Lower leg skin (tissue), 3 donors: ENCODE measurements at regions not wholly inside any gene's neighbourhood (a gene's known extent, or its start where the extent isn't known, plus 50 kb on each side); places are given as distances from the start of the nearest gene placed in this dataset.

ENCODE experiments used
- CTCF ChIP-seq, 3 donors: fragments of 450-650 bp; IDR thresholded peaks; one replicate each; pipeline ENCODE4 v1.5.1; 2016; ENCODE audit warnings: antibody characterized with exemption in 3 of 3, mild to moderate bottlenecking in 3 of 3, moderate library complexity in 2 of 3
- POLR2A ChIP-seq, 2 donors: fragments of 450-650 bp; IDR thresholded peaks; one replicate each; pipeline ENCODE4 v1.6.1; 2016 to 2017; ENCODE audit warnings: antibody characterized with exemption in 2 of 2, mild to moderate bottlenecking in 1 of 2, moderate library complexity in 1 of 2

DNA sequence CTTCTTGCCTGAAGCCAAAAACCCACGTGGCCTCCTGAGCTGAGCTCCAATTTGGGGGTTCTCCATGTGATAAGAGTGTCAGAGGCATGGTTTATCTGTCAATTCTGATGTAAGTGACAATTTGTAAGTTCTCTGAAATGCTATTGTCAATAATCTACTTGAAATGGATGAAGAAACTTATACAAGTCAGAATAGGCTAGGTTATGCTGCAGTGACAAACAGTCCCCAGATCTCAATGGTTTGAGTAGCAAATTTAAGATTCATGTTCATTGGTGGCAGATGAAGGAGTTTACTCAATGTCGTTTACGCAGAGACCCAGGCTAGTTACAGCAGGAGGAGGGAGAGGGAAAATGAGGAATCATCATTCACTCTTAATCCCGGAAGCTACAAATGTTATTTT, 352.4 kb downstream of the KIF16B start:
- no peak for TF ChIP-seq POLR2A (IDR thresholded peaks at IDR 0.05)
- TF ChIP-seq CTCF (IDR thresholded peaks at IDR 0.05) = no peak
